ENCODE measurements at regions not wholly inside any gene's neighbourhood (a gene's known extent, or its start where the extent isn't known, plus 50 kb on each side); places are given as distances from the start of the nearest gene placed in this dataset.

GRCh38 chr17:63250830-63251229 lies 195.3 kb downstream of the CYB561 start:
- peaks cover 15% of the 10 kb centered on the region for H3K4me1 ChIP-seq
- no peak for DNase-seq
- H3K27me3 ChIP-seq: no peaks in the 10 kb centered on the region
- no peaks in the 10 kb centered on the region for H3K36me3 ChIP-seq
- no peak overlapping the region for H3K4me3 ChIP-seq
- peaks cover 3% of the 10 kb centered on the region; the same call in 1 of the 2 replicates for H3K9me3 ChIP-seq (replicated peaks)
- H3K27ac ChIP-seq: no peak overlapping the region

DNA sequence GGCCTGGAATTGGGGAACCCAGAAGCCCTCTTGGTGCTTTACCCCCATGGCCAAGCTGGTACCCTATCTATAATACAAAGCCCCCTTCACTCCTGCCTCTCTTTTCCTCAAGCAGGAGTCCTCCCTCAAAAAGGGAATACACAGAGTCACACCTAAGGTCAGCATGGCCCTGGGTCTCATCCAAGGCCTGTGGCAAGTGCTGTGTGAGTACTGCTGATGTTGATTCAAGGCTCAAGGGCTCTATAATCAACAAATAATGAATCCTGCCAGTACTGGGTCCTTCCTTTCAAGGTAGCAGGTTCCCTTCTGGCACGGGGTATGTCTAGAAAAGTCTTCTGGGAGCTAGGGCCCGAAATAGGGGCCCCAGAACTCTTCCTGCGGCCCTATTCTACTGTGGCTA lies 187.3 kb downstream of the CYB561 start:
- no peaks in the 10 kb centered on the region; the same call in 1 of the 2 replicates for H3K36me3 ChIP-seq
- H3K9me3 ChIP-seq (replicated peaks): peaks cover 3% of the 10 kb centered on the region; the same call in 1 of the 2 replicates
- no peaks in the 10 kb centered on the region for H3K4me1 ChIP-seq
- H3K27me3 ChIP-seq: no peaks in the 10 kb centered on the region
- H3K4me3 ChIP-seq: no peak overlapping the region
- no peak overlapping the region for H3K27ac ChIP-seq
- DNase-seq: no peak

GRCh38 chr17:63262751-63263476 lies 183.2 kb downstream of the CYB561 start:
- no peak for DNase-seq

DNA sequence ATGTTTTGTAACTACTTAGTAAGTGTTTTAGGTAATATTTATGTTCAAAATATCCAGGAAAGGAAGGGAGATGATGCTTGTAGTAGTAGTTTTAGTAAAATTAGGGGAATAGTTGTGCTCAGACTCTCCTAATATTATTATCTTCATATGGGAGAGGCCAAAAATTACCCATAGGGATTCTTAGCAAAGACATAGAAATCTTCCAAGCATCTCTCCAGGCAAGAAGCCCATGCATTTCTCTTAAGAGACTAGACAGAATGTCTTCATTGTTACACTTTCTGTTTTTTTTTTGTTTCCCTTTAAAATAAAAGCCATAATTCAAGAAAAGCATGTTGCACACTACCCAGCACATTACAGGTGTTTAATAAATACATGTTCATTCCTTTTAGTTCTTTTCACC lies 180.6 kb downstream of the CYB561 start:
- no peak overlapping the region for H3K27ac ChIP-seq
- H3K4me3 ChIP-seq: no peak overlapping the region
- no peaks in the 10 kb centered on the region for H3K27me3 ChIP-seq
- H3K36me3 ChIP-seq: no peaks in the 10 kb centered on the region
- no peak for DNase-seq
- no peaks in the 10 kb centered on the region for H3K9me3 ChIP-seq (replicated peaks)
- no peaks in the 10 kb centered on the region for H3K4me1 ChIP-seq

More at GRCh38 chr17:63262751-63263476, 183.2 kb downstream of the CYB561 start:
- no peaks in the 10 kb centered on the region for H3K36me3 ChIP-seq
- H3K27me3 ChIP-seq: no peaks in the 10 kb centered on the region
- H3K4me1 ChIP-seq: no peaks in the 10 kb centered on the region
- no peak overlapping the region for H3K27ac ChIP-seq
- H3K9me3 ChIP-seq (replicated peaks): no peaks in the 10 kb centered on the region
- no peak overlapping the region for H3K4me3 ChIP-seq

- Histone ChIP-seq H3K27me3 (no peaks in the 10 kb centered on the region), H3K27ac (no peak overlapping the region), H3K4me3 (no peak overlapping the region), H3K4me1 (no peaks in the 10 kb centered on the region), H3K9me3 (replicated peaks) (no peaks in the 10 kb centered on the region), H3K36me3 (no peaks in the 10 kb centered on the region)
- no peak for DNase-seq
These were observed 178.3 kb downstream of the CYB561 start for GRCh38 chr17:63267846-63268245.

- no peaks in the 10 kb centered on the region; the same call in 1 of the 2 replicates for H3K4me1 ChIP-seq
- no peaks in the 10 kb centered on the region for H3K9me3 ChIP-seq (replicated peaks)
- no peak overlapping the region for H3K27ac ChIP-seq
- no peak overlapping the region for H3K4me3 ChIP-seq
- no peaks in the 10 kb centered on the region for H3K36me3 ChIP-seq
- no peaks in the 10 kb centered on the region for H3K27me3 ChIP-seq
- no peak for DNase-seq
These were observed 177.3 kb downstream of the CYB561 start for GRCh38 chr17:63268827-63269226.

DNA sequence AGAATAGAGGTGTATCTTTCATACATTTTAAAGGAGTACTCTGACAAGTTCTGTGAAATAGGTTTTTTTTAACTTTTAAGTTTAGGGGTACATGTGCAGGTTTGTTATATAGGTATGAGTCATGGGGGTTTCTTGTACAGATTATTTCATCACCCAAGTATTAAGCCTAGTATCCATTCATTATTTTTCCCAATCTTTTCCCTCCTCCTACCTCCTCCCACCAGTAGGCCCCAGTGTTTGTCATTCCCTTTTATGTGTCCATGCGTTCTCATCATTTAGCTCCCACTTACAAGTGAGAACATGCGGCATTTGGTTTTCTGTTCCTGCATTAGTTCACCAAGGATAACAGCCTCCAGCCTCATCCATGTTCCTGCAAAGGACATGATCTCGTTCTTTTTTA lies 175.5 kb downstream of the CYB561 start:
- no peak overlapping the region for H3K4me3 ChIP-seq
- no peaks in the 10 kb centered on the region for H3K27me3 ChIP-seq
- DNase-seq: no peak
- H3K27ac ChIP-seq: no peak overlapping the region
- H3K36me3 ChIP-seq: no peaks in the 10 kb centered on the region
- no peaks in the 10 kb centered on the region for H3K9me3 ChIP-seq (replicated peaks)
- peaks cover 12% of the 10 kb centered on the region for H3K4me1 ChIP-seq

DNA sequence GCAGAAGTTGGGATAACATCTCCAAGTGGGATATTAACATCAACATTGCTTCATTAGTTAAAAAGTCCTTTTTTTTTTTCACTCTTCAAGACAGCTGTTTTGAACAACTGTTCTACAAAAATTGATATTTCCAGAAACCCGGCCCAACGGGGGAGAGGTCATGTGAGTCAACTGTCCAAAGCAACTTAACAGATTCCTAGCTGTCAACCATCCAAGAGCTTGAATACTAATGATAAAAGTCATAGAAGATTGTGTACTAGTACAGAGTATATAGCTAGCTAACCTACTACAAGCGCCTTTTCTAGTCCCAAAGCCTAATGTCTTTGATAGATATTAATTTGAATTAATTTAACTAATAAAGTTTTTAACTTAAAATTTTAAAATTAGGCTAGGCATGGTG lies 172.0 kb downstream of the CYB561 start:
- no peaks in the 10 kb centered on the region for H3K9me3 ChIP-seq (replicated peaks)
- DNase-seq: peak; percentile 40 to 42
- H3K27me3 ChIP-seq: no peaks in the 10 kb centered on the region
- 0 out of 2 replicates have a peak, but pooled peaks cover 2% of the 10 kb centered on the region for H3K36me3 ChIP-seq
- H3K27ac ChIP-seq: peak overlapping the region; percentile 75
- H3K4me1 ChIP-seq: peaks cover 24% of the 10 kb centered on the region
- no peak overlapping the region for H3K4me3 ChIP-seq

DNA sequence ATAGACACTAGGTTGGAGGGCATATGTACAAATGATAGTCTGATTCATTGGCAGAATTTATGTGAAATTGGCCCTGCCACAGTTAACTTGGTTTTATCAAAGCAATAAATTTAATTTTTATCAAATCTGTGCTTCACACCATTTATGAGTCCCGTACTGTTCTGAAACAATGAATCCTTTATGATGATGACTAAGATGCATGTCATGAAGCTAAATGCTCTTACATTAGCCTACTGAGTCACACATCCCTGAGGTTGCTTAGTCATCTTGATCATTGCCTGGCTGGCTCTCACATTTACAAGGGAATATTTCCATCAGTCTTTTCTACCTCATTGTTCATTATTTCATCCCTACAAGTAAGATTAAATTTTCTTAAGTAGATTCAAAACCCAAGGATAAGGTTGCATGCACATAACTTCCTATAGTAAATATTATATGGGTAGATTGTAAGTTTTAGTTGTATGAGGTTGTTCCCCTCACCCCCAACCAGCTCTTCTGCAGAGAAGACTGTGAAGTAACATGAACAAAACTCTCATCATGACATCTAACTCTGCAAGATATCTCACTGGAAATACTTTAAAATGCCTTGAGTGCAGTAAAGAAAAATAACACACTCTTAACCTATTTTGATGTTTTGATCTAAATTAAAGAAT lies 170.7 kb downstream of the CYB561 start:
- DNase-seq: peak; percentile 29 to 72
- peaks cover 24% of the 10 kb centered on the region for H3K4me1 ChIP-seq
- no peaks in the 10 kb centered on the region for H3K27me3 ChIP-seq
- peak overlapping the region; percentile 75 for H3K27ac ChIP-seq
- H3K9me3 ChIP-seq (replicated peaks): no peaks in the 10 kb centered on the region
- no peak overlapping the region for H3K4me3 ChIP-seq
- 0 out of 2 replicates have a peak, but pooled peaks cover 2% of the 10 kb centered on the region for H3K36me3 ChIP-seq

DNA sequence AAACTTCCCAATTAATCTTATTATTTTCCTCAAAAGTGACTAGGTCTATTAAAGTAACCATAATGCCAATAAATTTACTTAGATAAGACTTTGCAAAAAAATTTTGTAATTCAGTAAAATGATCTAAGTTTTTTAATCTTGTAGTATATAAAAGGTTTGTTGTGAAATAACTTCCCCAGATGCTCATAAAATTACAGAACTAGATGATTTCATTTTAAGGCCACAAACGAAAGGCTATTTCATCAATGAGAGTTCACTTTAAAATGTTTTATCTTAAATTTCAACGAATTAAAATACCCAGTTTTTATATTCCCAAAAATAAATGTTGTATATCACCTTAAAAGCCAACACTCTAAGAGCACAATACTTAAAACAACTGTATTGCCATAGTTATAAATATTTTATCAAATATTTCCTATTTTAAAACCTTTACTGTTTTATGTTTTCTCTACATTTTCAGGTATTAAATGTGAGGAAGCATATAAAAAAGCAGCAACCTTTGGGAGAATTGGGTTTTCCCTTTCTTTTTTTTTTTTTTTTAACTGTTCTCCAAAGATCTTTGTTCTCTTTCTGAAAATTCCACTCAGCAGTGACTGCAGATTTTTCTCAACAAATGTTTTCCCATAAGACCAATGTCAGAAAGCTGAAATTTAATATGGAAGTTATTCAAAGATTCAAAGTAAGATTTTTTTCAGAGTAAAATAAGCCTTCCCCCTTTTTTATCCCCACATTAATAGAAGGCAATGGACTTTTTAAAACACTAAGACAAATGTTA lies 169.9 kb downstream of the CYB561 start:
- H3K27ac ChIP-seq: peak overlapping the region; percentile 75
- no peaks in the 10 kb centered on the region for H3K27me3 ChIP-seq
- peak in 1 of 2 experiments; percentile 18 for DNase-seq
- peaks cover 24% of the 10 kb centered on the region for H3K4me1 ChIP-seq
- H3K4me3 ChIP-seq: no peak overlapping the region
- 0 out of 2 replicates have a peak, but pooled peaks cover 2% of the 10 kb centered on the region for H3K36me3 ChIP-seq
- H3K9me3 ChIP-seq (replicated peaks): no peaks in the 10 kb centered on the region

DNA sequence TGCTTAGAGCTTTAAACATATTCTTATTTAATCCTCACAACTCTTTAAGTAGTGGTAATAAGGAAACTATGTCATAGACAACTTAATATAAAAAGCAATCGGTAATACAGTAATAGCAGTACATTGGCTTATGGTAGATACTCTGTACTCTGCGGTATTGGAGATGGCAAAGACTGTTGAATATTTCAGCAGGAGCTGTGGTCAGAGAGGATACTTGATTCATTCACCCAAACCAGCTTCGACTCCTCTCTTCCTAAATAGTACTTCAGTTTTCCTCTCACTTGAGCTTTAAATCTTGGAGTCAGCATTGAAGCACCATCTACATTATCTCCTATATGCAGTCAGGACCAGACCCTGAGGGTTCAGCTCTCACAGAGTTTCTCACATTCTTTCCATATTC lies 169.3 kb downstream of the CYB561 start:
- Histone ChIP-seq H3K27ac (peak overlapping the region; percentile 75), H3K9me3 (replicated peaks) (no peaks in the 10 kb centered on the region), H3K36me3 (0 out of 2 replicates have a peak, but pooled peaks cover 2% of the 10 kb centered on the region), H3K27me3 (no peaks in the 10 kb centered on the region), H3K4me1 (peaks cover 24% of the 10 kb centered on the region), H3K4me3 (no peak overlapping the region)
- peak in 1 of 2 experiments; percentile 6 for DNase-seq

- Histone ChIP-seq H3K36me3 (0 out of 2 replicates have a peak, but pooled peaks cover 2% of the 10 kb centered on the region), H3K27ac (no peak overlapping the region), H3K4me3 (no peak overlapping the region), H3K9me3 (replicated peaks) (no peaks in the 10 kb centered on the region), H3K4me1 (peaks cover 24% of the 10 kb centered on the region), H3K27me3 (no peaks in the 10 kb centered on the region)
- DNase-seq: no peak
These were observed 168.5 kb downstream of the CYB561 start for GRCh38 chr17:63277629-63278028.

DNA sequence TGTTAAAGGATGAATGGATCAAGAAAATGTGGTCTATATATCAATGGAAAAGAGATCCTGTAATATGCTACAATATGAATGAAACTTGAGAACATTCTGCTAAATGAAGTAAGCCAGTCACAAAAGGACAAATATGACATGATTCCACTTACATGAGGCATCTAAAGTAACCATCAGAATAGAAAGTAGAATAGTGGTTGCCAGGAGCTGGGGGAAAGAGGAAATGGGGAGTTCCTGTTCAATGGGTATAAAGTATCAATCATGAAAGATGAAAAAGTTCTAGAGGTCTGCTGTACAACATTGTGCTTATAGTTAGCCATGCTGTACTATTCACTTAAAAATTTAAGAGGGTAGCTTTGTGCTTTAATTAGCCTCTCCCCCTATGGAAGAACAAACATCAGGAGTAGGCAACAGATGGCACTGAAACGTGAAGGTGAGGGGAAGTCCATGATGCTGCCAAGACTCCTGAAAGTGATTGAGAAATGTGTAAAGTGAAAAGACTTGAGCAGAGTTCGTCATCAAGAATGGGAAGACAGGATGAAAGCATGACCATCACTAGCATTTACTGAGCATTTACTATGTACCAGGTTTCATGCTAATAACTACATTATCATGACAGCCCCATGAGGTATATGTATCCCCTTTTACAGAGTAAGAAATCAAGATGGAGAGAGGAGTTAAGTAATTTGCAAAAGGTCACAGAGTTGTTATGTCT lies 167.2 kb downstream of the CYB561 start:
- Histone ChIP-seq H3K4me3 (no peak overlapping the region), H3K9me3 (replicated peaks) (no peaks in the 10 kb centered on the region), H3K36me3 (0 out of 2 replicates have a peak, but pooled peaks cover 2% of the 10 kb centered on the region), H3K4me1 (peaks cover 24% of the 10 kb centered on the region), H3K27me3 (no peaks in the 10 kb centered on the region), H3K27ac (no peak overlapping the region)
- no peak for DNase-seq

DNA sequence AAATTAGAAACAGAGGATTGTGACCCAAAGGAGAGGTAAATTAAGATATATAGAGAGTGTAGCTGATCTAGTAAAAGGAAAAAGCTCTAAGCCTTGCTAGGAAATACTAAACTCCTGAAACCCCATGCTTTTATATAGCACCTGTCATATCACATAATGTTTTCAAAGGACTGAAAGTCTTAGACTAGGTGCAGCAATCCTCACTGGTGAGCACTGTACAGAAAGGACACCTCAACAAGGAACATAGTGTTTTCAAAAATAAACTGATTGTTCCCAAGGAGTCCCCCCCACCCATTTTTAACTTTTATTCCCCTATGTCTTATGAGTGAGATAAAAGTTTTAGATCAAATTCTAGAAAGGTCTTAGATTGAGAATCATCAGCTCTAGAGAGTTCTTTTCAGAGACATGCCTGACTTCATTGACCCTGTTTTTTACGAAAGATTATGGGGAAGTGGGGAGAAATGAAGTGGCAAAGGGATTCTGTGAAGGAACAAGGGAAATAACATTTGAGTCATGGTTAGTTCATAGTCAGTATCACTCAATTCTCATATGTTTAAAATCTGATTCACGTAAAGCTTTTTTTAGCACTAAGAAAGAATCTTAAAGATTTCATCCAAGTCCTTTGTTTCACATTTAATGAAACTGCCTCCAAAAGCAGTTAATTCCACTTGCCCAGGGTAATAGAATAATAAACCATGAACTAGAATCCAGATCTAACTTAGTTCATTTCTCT lies 166.4 kb downstream of the CYB561 start:
- no peaks in the 10 kb centered on the region for H3K9me3 ChIP-seq (replicated peaks)
- no peak overlapping the region for H3K27ac ChIP-seq
- peaks cover 21% of the 10 kb centered on the region for H3K4me1 ChIP-seq
- H3K27me3 ChIP-seq: no peaks in the 10 kb centered on the region
- no peak for DNase-seq
- no peak overlapping the region for H3K4me3 ChIP-seq
- 0 out of 2 replicates have a peak, but pooled peaks cover 2% of the 10 kb centered on the region for H3K36me3 ChIP-seq
